Heart right ventricle (tissue), 16 donors: ENCODE measurements at regions not wholly inside any gene's neighbourhood (a gene's known extent, or its start where the extent isn't known, plus 50 kb on each side); places are given as distances from the start of the nearest gene placed in this dataset.

Experiments used
- ATAC-seq, 8 donors: fragments of 200-7000 bp; cut with Tn5 transposase; one replicate each; pipeline ENCODE4 v1.9.1; 2020; ENCODE audit warnings: mild to moderate bottlenecking in 8 of 8, moderate library complexity in 8 of 8, moderate number of reproducible peaks in 1 of 8
- DNase-seq, 2 donors: peaks; one replicate each; pipeline ENCODE4 v3.0.0-alpha.2; 2020
- H3K27ac ChIP-seq, 10 donors: fragments of 200-600 bp; sonication (generic) in 2 of 10; one replicate each; pipeline versions ENCODE4 v1.5.0 to v1.8.0; 2020 to 2022; ENCODE audit warnings: mild to moderate bottlenecking in 3 of 10
- H3K27me3 ChIP-seq, 7 donors: fragments of 200-600 bp; one replicate each; pipeline ENCODE4 v1.8.0; 2021 to 2022; ENCODE audit warnings: mild to moderate bottlenecking in 2 of 7
- H3K36me3 ChIP-seq, 9 donors: fragments of 200-600 bp; sonication (generic) in 1 of 9; one replicate each; pipeline versions ENCODE4 v1.5.0 to v1.8.0; 2020 to 2022; ENCODE audit warnings: mild to moderate bottlenecking in 2 of 9
- H3K4me1 ChIP-seq, 9 donors: fragments of 200-600 bp; sonication (generic) in 1 of 9; one replicate each; pipeline versions ENCODE4 v1.5.0 to v1.8.0; 2020 to 2022; ENCODE audit warnings: mild to moderate bottlenecking in 4 of 9
- H3K4me3 ChIP-seq, 10 donors: fragments of 200-600 bp; sonication (generic) in 2 of 10; one replicate each; pipeline versions ENCODE4 v1.5.0 to v1.8.0; 2020 to 2022; ENCODE audit warnings: mild to moderate bottlenecking in 7 of 10, moderate library complexity in 2 of 10
- H3K9me3 ChIP-seq, 11 donors: fragments of 200-600 bp in 10 of 11; sonication (generic) in 2 of 11; one replicate each; pipeline versions ENCODE4 v1.5.0 to v1.8.0; 2013 to 2022; ENCODE audit warnings: mild to moderate bottlenecking in 2 of 11, control low read depth in 1 of 11, moderate library complexity in 1 of 11
- WGBS, 2 donors: extraction: QIAGEN DNeasy Blood & Tissue Kit; methylation state at CpG; one replicate each; pipeline ENCODE4 v1.1.7; 2013; ENCODE audit warnings: inconsistent platforms in 1 of 2; 5-methylcytosine and 5-hydroxymethylcytosine counted together
- intact Hi-C, 10 donors: fragments of 100-400 bp; cut with DNase I; formaldehyde crosslinking; loops; one replicate each; pipeline versions ENCODE4 v1.11.1 to v1.14.2; 2022
- TF ChIP-seq, protein P1 (sequence below), 9 donors: fragments of 200-600 bp; sonication (generic) in 2 of 9; IDR thresholded peaks; one replicate each; pipeline versions ENCODE4 v1.5.0 to v1.8.0; 2021 to 2022; ENCODE audit warnings: antibody characterized with exemption in 9 of 9, mild to moderate bottlenecking in 5 of 9, moderate library complexity in 1 of 9
- donor health status: Arrhythmogenic right ventricular cardiomyopathy.
- donor health status: ischemic (EF 13 %, LVEDD 7.1; RV severe dilation, severe dysfunction).
- donor health status: healthy with polysubstance abuse.
- donor health status: DM: no; HTN: yes; CAD: no.
- donor health status: DM: no; HTN: no; CAD: no.
- donor health status: ischemic (EF 25% LVEDD 6.9; RV normal size, moderate dysfunction).
- donor health status: ischemic (EF 25% LVEDD 5.7; RV mildly dilated, moderate dysfunction).
- donor health status: healthy.
- donor health status: DM: yes; HTN: yes; CAD: no.
- donor health status: Ischemic cardiomyopathy.
- donor health status: ischemic (EF 35%, LVEDD 5.7; RV mildly dilated, moderate dysfunction).
- donor health status: nonischemic (EF 11% LVEDD 7.7; RV severe dilation, severe dysfunction).
- donor health status: DM: yes; HTN: yes; CAD: no.
- donor health status: PGD.
- donor health status: ischemic (EF 29% LVEDD 5.4; RV normal size, mild dysfunction).
- donor health status: nonischemic (EF 23%, LVEDD 6.1; RV moderate dilation, normal function).

- H3K27me3 ChIP-seq, result peaks cover 0 to 47% (median 25%) of the 10 kb centered on the region in 7 donors
- intact Hi-C loops, result no loop called here
- no peaks in the 10 kb centered on the region for H3K4me1 ChIP-seq
- no peak overlapping the region for H3K4me3 ChIP-seq
- H3K27ac ChIP-seq, result no peak overlapping the region
- 49 to 57% methylated on average over 3 of the region's 3 CpGs for WGBS, 2 donors
- TF ChIP-seq, protein P1, sequence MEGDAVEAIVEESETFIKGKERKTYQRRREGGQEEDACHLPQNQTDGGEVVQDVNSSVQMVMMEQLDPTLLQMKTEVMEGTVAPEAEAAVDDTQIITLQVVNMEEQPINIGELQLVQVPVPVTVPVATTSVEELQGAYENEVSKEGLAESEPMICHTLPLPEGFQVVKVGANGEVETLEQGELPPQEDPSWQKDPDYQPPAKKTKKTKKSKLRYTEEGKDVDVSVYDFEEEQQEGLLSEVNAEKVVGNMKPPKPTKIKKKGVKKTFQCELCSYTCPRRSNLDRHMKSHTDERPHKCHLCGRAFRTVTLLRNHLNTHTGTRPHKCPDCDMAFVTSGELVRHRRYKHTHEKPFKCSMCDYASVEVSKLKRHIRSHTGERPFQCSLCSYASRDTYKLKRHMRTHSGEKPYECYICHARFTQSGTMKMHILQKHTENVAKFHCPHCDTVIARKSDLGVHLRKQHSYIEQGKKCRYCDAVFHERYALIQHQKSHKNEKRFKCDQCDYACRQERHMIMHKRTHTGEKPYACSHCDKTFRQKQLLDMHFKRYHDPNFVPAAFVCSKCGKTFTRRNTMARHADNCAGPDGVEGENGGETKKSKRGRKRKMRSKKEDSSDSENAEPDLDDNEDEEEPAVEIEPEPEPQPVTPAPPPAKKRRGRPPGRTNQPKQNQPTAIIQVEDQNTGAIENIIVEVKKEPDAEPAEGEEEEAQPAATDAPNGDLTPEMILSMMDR (IDR thresholded peaks at IDR 0.05), result no peak
- no peaks in the 10 kb centered on the region for H3K36me3 ChIP-seq
- ATAC-seq (no peak), DNase-seq (no peak)
- H3K9me3 ChIP-seq, result peaks cover 0 to 2% (median 0%) of the 10 kb centered on the region in 11 donors
These were observed 851.8 kb downstream of the BRD1 start for GRCh38 chr22:48975886-48976285.

GRCh38 chr22:48975316-48975741 is 852.3 kb downstream of the BRD1 start:
- H3K4me3 ChIP-seq, result no peak overlapping the region
- H3K27me3 ChIP-seq, result peaks cover 0 to 44% (median 25%) of the 10 kb centered on the region in 7 donors
- peaks cover 0 to 2% (median 0%) of the 10 kb centered on the region in 11 donors for H3K9me3 ChIP-seq
- ATAC-seq, result no peak
- intact Hi-C loops, result no loop called here
- WGBS, 2 donors, result 76 to 77% methylated on average over 13 of the region's 13 CpGs
- no peaks in the 10 kb centered on the region for H3K4me1 ChIP-seq
- H3K27ac ChIP-seq, result no peak overlapping the region
- no peaks in the 10 kb centered on the region for H3K36me3 ChIP-seq
- TF ChIP-seq, protein P1 (IDR thresholded peaks at IDR 0.05), result no peak
- no peak for DNase-seq

- TF ChIP-seq, protein P1 (IDR thresholded peaks at IDR 0.05), result peak in 1 of 9 donors; percentile 14
- Histone ChIP-seq H3K27ac (no peak overlapping the region), H3K27me3 (peaks cover 0 to 44% (median 24%) of the 10 kb centered on the region in 7 donors), H3K36me3 (no peaks in the 10 kb centered on the region), H3K4me1 (no peaks in the 10 kb centered on the region), H3K9me3 (peaks cover 0 to 2% (median 0%) of the 10 kb centered on the region in 11 donors), H3K4me3 (no peak overlapping the region)
- no peak for DNase-seq
- intact Hi-C loops, result no loop called here
- 67 to 73% methylated on average over 13 of the region's 13 CpGs for WGBS, 2 donors
- peak in 1 of 8 donors; percentile 49 for ATAC-seq
These were observed 853.0 kb downstream of the BRD1 start for GRCh38 chr22:48974443-48975315.

- WGBS, 2 donors, result 63 to 72% methylated on average over 8 of the region's 8 CpGs
- no peak for DNase-seq
These were observed 854.0 kb downstream of the BRD1 start for GRCh38 chr22:48973694-48974041.

More at GRCh38 chr22:48973694-48974041, 854.0 kb downstream of the BRD1 start:
- Histone ChIP-seq H3K36me3 (no peaks in the 10 kb centered on the region), H3K4me1 (no peaks in the 10 kb centered on the region), H3K27ac (no peak overlapping the region), H3K27me3 (peaks cover 0 to 43% (median 22%) of the 10 kb centered on the region in 7 donors), H3K9me3 (no peaks in the 10 kb centered on the region), H3K4me3 (no peak overlapping the region)
- intact Hi-C loops, result no loop called here
- ATAC-seq, result no peak
- TF ChIP-seq, protein P1 (IDR thresholded peaks at IDR 0.05), result no peak
